Esophagus mucosa (tissue), 1 donor: ENCODE measurements at regions not wholly inside any gene's neighbourhood (a gene's known extent, or its start where the extent isn't known, plus 50 kb on each side); places are given as distances from the start of the nearest gene placed in this dataset.

Experiments used
- ATAC-seq: fragments of 200-7000 bp; cut with Tn5 transposase; one replicate; pipeline ENCODE4 v1.9.1; 2020
- donor health status: DM: yes; HTN: yes; CAD: no.

DNA sequence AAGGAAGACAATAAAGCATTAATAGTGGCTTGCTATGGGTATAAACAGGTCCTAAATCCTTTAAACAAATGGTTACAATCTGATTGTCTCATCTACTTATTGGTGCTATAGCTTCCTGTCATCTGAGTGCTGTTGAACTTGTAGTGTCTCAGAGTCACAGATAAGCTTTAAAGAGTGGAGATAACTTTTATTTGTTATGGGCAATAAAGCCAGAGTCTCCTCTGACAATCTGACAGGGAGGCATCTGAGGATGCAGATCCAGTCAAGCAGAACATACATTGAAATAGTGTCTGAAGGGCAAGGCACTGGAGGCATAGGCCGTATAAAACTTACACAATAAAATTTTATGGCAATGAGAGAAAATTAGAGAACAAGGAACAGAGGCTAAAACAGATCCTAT is 1132.4 kb upstream of the CDH2 start:
- no peak for ATAC-seq

DNA sequence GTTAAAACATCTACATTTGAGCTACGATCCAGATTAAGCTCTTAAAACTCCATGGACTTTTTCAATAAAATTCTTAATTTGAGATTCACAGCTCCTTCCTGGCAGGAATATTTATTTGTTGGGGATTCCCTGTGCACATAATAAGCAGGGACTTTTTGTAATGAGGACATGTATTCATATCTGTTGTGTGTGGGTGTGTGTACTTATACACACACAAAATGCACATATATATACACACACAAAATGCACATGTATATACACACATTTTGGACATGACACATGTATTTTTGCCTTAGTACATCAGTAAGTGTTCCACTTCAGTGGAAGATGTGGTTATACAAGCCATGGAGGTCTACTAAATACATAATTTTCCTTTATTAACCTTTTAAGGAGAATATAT is 1131.1 kb upstream of the CDH2 start:
- no peak for ATAC-seq

- no peak for ATAC-seq
Observed at GRCh38 chr18:29307231-29307630, 1130.3 kb upstream of the CDH2 start.

DNA sequence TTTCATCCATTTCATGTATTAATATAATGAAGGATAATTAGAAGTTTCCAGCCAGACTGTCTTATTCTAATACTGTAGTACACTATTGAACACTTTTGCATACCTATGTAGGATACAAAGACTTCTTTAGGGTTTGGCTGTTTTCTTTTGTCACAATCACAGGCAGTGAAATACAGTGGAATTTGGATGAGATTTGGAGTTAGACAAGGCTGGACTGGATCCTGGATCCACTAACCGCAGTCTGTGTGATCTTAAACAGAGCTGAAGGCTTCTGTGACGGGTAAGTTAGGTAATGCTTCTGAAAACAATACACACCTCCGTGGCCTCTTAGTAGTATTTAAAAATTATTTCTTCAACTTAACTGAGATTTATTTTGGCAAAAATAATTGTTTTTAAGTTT is 1128.6 kb upstream of the CDH2 start:
- no peak for ATAC-seq

DNA sequence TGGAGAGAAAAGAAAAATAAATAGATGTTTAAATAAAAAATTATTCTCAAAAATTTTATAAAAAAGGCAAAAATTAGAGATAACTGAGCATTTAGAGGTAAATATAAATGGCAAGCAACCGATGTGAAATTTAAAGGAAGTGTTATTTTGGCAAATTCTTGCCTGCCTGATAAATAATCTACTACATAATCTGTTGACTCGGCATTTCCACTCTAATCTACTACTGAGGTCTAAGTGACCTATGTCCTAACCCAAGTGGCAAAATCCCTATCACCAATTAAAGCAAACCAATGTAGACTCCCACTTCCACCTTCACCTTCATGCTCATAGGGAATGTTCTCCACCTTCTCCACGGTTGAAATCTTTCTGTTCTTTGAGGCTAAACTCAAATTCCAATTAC is 1124.1 kb upstream of the CDH2 start:
- ATAC-seq: no peak

DNA sequence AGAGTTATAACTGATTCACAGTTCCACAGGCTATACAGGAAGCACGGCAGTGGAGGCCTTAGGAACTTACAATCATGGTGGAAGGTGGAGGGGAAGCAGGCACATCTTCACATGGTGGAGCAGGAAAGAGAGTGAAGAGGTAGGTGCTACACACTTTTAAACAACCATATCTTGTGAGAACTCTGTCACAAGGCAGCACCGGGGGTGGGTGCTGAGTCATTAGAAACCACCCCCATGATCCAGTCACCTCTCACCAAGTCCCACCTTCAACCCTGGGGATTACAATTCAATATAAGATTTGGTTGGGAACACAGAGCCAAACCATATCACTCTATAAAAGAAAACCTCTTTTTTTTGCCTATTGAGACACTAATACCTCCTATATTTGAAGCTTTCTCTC is 1108.5 kb upstream of the CDH2 start:
- no peak for ATAC-seq

- ATAC-seq: no peak
Observed at GRCh38 chr18:29271501-29271900, 1094.6 kb upstream of the CDH2 start.

- ATAC-seq: no peak
Observed at GRCh38 chr18:29259838-29260237, 1082.9 kb upstream of the CDH2 start.

DNA sequence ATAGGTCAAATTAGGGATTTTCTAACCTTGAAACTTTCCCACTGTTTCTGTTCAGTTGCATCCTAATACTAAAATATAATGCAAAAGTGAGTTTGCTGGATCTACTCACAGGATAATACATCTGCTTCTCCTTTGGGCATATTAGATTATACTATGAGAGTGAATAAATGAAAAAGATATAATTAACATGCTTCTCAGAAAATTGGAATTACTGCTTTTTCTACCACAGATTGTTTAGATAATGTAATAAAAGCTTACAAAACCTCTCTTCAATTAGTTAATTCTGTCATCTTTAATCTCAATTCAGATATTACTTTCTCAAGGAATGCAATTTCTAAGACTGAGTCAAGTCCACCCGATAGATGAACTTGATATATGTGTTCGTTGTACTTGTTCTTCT is 1077.2 kb upstream of the CDH2 start:
- ATAC-seq: no peak

DNA sequence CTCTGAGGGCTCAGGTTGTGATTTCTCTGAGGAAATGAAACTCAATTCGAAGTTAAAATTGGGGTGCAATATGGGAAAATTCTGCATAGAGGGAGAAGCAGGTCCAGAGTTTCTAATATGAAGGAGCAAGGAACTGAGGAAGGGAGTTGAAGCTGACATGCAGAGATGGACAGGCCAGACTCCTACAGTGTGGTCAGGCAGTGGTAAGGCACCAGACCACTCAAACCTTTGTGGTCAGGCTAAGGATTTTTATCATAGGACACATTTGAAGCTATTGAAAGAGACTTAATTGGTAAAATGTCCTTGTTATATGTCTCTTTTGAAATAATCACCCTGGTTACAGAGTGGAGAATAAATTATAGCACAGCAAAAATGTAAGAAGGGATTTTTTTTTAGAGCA is 1074.8 kb upstream of the CDH2 start:
- no peak for ATAC-seq

DNA sequence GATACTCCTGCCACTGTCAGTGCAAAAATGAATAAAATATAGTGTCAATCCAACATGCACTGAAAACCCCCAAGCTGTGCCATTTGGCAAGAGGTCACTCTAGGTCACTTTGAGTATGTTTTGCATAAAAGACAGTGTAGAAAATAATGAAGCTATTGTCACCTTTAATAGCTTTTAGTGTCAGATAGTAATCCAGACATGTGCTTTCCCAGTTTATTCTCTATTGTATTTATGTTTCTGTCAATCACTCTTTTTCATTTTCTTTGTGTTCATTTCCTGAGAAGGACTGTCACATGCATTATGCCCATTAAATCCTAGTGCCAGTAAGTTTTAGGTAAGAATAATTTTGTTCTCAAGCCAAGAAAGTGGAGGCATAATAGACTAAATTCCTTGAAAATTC is 1073.9 kb upstream of the CDH2 start:
- ATAC-seq: no peak

DNA sequence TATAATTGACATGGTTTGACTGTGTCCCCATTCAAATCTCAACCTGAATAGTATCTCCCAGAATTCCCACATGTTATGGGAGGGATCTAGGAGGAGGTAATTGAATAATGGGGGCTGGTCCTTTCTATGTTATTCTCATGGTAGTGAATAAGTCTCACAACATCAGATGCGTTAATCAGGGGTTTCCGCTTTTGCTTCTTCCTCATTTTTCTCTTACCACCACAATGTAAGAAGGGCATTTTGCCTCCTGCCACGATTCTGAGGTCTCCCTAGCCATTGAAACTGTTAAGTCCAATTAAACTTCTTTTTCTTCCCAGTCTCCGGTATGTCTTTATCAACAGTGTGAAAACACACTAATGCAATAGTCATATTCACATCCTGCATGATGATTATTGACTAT is 1073.3 kb upstream of the CDH2 start:
- no peak for ATAC-seq

GRCh38 chr18:29248805-29249204 is 1071.9 kb upstream of the CDH2 start:
- ATAC-seq: no peak

- no peak for ATAC-seq
Observed at GRCh38 chr18:29241199-29241598, 1064.3 kb upstream of the CDH2 start.

- no peak for ATAC-seq
Observed at GRCh38 chr18:29234751-29235150, 1057.8 kb upstream of the CDH2 start.

- ATAC-seq: no peak
Observed at GRCh38 chr18:29226213-29226612, 1049.3 kb upstream of the CDH2 start.

GRCh38 chr18:29225351-29225750 is 1048.4 kb upstream of the CDH2 start:
- no peak for ATAC-seq

GRCh38 chr18:29218091-29218490 is 1041.2 kb upstream of the CDH2 start:
- no peak for ATAC-seq

- no peak for ATAC-seq
Observed at GRCh38 chr18:29217124-29217915, 1040.4 kb upstream of the CDH2 start.

- no peak for ATAC-seq
Observed at GRCh38 chr18:29198834-29199233, 1021.9 kb upstream of the CDH2 start.

GRCh38 chr18:29196307-29196706 is 1019.4 kb upstream of the CDH2 start:
- no peak for ATAC-seq

DNA sequence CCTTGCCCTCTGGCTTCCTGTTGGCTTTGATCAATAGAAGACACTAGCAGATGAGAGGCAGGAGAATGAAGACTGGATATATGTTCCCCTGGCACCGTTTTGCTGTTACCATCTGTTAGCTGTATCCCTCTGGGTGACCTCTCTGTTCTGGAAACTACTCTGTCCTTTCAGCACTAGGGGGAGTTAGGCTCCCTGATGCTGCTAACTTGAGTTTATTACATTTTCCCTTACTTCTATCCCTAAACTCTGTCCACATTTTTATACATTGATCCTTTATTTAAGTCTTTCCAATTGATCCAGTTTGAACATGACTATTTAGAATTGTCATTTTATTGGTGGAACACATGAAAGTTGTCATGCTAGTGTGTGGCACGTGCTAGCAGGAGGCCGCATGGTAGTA is 1014.3 kb upstream of the CDH2 start:
- ATAC-seq: no peak

DNA sequence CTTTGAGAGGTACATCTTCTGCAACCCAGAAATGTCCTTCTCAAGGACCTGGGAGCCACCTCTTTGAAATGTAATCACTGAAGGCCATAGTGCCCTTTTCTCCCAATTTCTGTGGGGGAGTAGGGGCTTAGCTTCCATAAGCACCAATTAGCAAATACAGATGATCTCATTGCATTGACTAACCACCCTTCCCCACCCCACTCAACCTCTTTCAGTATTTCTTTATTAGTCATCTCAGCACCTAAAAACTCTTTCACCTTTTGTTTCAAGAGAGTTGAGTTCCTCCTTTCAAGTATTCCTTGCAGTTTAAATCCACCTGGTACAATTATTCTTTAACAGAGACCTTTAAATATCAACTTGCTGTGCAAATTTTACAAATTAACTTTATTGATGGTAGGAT is 1011.8 kb upstream of the CDH2 start:
- ATAC-seq: no peak

- ATAC-seq: no peak
Observed at GRCh38 chr18:29185801-29186200, 1008.9 kb upstream of the CDH2 start.

GRCh38 chr18:29184654-29185053 is 1007.7 kb upstream of the CDH2 start:
- ATAC-seq: no peak
